ENCODE measurements at regions not wholly inside any gene's neighbourhood (a gene's known extent, or its start where the extent isn't known, plus 50 kb on each side); places are given as distances from the start of the nearest gene placed in this dataset.

DNA sequence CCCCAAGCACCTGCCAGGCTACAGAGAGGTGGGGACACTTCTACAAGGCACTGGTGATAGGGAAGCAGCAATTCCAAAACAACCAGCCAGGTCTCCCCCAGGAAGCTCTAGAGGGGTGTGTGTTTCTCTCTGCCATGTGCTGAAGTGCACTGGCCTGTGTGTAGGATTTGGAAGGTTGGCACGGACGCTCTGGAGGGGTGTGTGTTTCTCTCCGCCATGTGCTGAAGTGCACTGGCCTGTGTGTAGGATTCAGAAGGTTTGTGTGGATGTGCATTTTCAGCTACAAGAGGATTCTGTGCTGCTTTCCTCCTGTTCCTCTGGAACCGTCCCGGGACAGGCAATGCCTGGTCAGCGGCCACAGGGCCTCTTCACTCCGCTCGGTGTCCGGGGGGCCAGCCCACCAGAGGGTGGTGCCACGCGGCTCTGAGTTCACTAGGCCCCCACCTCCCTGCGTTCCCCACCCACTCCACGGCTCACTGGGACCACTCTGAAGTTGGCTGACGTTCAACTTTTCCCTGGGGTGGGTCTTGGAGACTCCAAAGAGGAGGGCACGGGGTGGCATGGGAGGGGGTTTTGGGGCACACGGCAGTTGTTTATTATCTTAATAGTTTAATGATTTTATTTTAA, 552.8 kb downstream of the BRD1 start:
- POLR2A ChIA-PET: no interaction called here
- CTCF ChIA-PET: no interaction called here
- intact Hi-C loops (cut with micrococcal nuclease): no loop called here
- Histone ChIP-seq H3K4me2 (ENCODE audit: low read length) (no peak overlapping the region), H3K4me1 (ENCODE audit: control insufficient read depth in 1 of 2, insufficient read depth in 2 of 2, low read length in 2 of 2) (no peaks in the 10 kb centered on the region), H3K9me3 (ENCODE audit: control insufficient read depth in 1 of 2, insufficient read depth in 1 of 2, low read depth in 1 of 2, low read length in 2 of 2) (no peaks in the 10 kb centered on the region), H3K79me2 (ENCODE audit: insufficient read depth, low read length) (no peaks in the 10 kb centered on the region), H3K4me3 (replicated peaks in 1 of 2; ENCODE audit: low read depth in 1 of 2, low read length in 2 of 2) (no peak overlapping the region), H3K9me2 (ENCODE audit: insufficient read depth) (no peaks in the 10 kb centered on the region), H3K27me3 (ENCODE audit: insufficient read depth, low read length) (peaks cover 64% of the 10 kb centered on the region), H4K20me1 (ENCODE audit: insufficient read depth) (no peaks in the 10 kb centered on the region), H3K36me3 (ENCODE audit: control insufficient read depth in 1 of 2, insufficient read depth in 2 of 2, low read length in 2 of 2) (no peaks in the 10 kb centered on the region), H3K27ac (ENCODE audit: low read depth, low read length) (no peak overlapping the region), H2AFZ (ENCODE audit: low read depth, low read length, poor library complexity, severe bottlenecking) (no peak overlapping the region), H3K9ac (ENCODE audit: low read length) (no peak overlapping the region)
- DNase-seq (ENCODE audit: low read depth, low spot score): no peak
- ATAC-seq: no peak
- TF ChIP-seq CBX3 (IDR thresholded peaks at IDR 0.05; ENCODE audit: low read depth) (no peak), ZFX (IDR thresholded peaks at IDR 0.05) (no peak), YY1 (IDR thresholded peaks at IDR 0.05; ENCODE audit: extremely low read depth, insufficient replicate concordance, low read depth, low read length) (no peak), CEBPB (IDR thresholded peaks at IDR 0.05; ENCODE audit: low read depth) (no peak), RAD21 (IDR thresholded peaks at IDR 0.05; ENCODE audit: low read depth) (no peak), EZH2phosphoT487 (IDR thresholded peaks at IDR 0.05; ENCODE audit: borderline replicate concordance) (no peak), TCF7L2 (IDR thresholded peaks at IDR 0.05; ENCODE audit: borderline replicate concordance, extremely low read depth, insufficient read depth, insufficient read length) (no peak)
- TF ChIP-seq, protein P1, sequence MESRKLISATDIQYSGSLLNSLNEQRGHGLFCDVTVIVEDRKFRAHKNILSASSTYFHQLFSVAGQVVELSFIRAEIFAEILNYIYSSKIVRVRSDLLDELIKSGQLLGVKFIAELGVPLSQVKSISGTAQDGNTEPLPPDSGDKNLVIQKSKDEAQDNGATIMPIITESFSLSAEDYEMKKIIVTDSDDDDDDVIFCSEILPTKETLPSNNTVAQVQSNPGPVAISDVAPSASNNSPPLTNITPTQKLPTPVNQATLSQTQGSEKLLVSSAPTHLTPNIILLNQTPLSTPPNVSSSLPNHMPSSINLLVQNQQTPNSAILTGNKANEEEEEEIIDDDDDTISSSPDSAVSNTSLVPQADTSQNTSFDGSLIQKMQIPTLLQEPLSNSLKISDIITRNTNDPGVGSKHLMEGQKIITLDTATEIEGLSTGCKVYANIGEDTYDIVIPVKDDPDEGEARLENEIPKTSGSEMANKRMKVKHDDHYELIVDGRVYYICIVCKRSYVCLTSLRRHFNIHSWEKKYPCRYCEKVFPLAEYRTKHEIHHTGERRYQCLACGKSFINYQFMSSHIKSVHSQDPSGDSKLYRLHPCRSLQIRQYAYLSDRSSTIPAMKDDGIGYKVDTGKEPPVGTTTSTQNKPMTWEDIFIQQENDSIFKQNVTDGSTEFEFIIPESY (IDR thresholded peaks at IDR 0.05; ENCODE audit: extremely low read depth, insufficient replicate concordance, low read length): no peak
- BruUV-seq (replicated peaks): no TSS peak
- RAD21 ChIA-PET (ENCODE audit: low non-redundant PET in 1 of 2, low total read pairs in 2 of 2, uncharacterized antibody in 2 of 2, unreplicated experiment in 2 of 2): no interaction called here
